Endothelial cell (in vitro differentiated cells): ENCODE measurements at regions not wholly inside any gene's neighbourhood (a gene's known extent, or its start where the extent isn't known, plus 50 kb on each side); places are given as distances from the start of the nearest gene placed in this dataset.

ENCODE experiments used
- DNase-seq: peaks from one replicate; pipeline ENCODE4 v3.0.0; 2021; ENCODE audit warnings: low spot score
- H3K27ac Mint-ChIP-seq: one replicate; pipeline ENCODE4 v1.8.0; 2021; ENCODE audit warnings: mixed read lengths, inconsistent platforms; ENCODE audit not compliant: unreplicated experiment
- H3K27me3 Mint-ChIP-seq: one replicate; pipeline ENCODE4 v1.8.0; 2021; ENCODE audit warnings: mild to moderate bottlenecking, moderate library complexity, mixed read lengths, inconsistent platforms; ENCODE audit not compliant: unreplicated experiment
- H3K36me3 Mint-ChIP-seq: one replicate; pipeline ENCODE4 v1.8.0; 2021; ENCODE audit warnings: mild to moderate bottlenecking, low read depth, mixed read lengths, inconsistent platforms; ENCODE audit not compliant: unreplicated experiment
- H3K4me1 Mint-ChIP-seq: one replicate; pipeline ENCODE4 v1.8.0; 2021; ENCODE audit warnings: mild to moderate bottlenecking, mixed read lengths, inconsistent platforms; ENCODE audit not compliant: unreplicated experiment
- H3K4me3 Mint-ChIP-seq: one replicate; pipeline ENCODE4 v1.8.0; 2021; ENCODE audit warnings: mild to moderate bottlenecking, mixed read lengths, inconsistent platforms; ENCODE audit not compliant: unreplicated experiment
- H3K9me3 Mint-ChIP-seq: one replicate; pipeline ENCODE4 v1.8.0; 2021; ENCODE audit warnings: mixed read lengths, inconsistent platforms; ENCODE audit not compliant: unreplicated experiment
- TF ChIP-seq, protein P1 (sequence below): fragments of 200-600 bp; sonication (generic); IDR thresholded peaks from one replicate; pipeline ENCODE4 v1.5.0; 2021; ENCODE audit warnings: antibody characterized with exemption; ENCODE audit not compliant: unreplicated experiment

GRCh38 chr9:126230692-126231091 lies 95.9 kb upstream of the MVB12B start:
- peaks cover 3% of the 10 kb centered on the region for H3K4me1 Mint-ChIP-seq
- peaks cover 10% of the 10 kb centered on the region for H3K27me3 Mint-ChIP-seq
- no peak overlapping the region for H3K27ac Mint-ChIP-seq
- H3K36me3 Mint-ChIP-seq = peaks cover 4% of the 10 kb centered on the region
- H3K4me3 Mint-ChIP-seq = no peak overlapping the region
- H3K9me3 Mint-ChIP-seq = no peaks in the 10 kb centered on the region
- TF ChIP-seq, protein P1, sequence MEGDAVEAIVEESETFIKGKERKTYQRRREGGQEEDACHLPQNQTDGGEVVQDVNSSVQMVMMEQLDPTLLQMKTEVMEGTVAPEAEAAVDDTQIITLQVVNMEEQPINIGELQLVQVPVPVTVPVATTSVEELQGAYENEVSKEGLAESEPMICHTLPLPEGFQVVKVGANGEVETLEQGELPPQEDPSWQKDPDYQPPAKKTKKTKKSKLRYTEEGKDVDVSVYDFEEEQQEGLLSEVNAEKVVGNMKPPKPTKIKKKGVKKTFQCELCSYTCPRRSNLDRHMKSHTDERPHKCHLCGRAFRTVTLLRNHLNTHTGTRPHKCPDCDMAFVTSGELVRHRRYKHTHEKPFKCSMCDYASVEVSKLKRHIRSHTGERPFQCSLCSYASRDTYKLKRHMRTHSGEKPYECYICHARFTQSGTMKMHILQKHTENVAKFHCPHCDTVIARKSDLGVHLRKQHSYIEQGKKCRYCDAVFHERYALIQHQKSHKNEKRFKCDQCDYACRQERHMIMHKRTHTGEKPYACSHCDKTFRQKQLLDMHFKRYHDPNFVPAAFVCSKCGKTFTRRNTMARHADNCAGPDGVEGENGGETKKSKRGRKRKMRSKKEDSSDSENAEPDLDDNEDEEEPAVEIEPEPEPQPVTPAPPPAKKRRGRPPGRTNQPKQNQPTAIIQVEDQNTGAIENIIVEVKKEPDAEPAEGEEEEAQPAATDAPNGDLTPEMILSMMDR = no peak
- no peak for DNase-seq

GRCh38 chr9:126232461-126232860 lies 94.2 kb upstream of the MVB12B start:
- Mint-ChIP-seq H3K4me3 (no peak overlapping the region), H3K27me3 (peaks cover 6% of the 10 kb centered on the region), H3K36me3 (peaks cover 4% of the 10 kb centered on the region), H3K9me3 (no peaks in the 10 kb centered on the region), H3K4me1 (no peaks in the 10 kb centered on the region), H3K27ac (no peak overlapping the region)
- DNase-seq = no peak
- TF ChIP-seq, protein P1 = no peak

DNA sequence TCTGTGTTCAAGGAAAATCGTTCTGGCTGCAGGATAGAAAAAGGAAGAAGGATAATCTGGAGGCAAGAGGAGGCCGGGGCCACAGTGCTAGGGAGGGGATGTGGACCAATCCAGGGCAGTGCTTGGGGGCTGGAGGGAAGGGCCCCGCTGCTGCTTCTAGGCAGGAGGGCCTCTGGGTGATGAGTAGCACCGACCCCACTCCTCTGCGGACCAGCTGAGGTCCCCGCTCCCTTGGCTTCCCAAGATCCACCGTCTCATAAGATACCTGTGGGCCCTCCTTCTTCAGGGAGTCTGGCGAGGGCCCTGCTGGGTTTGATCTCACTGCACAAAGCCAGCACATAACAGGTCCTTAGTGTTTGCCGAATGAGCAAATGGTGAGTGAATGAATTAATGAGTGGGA lies 93.5 kb upstream of the MVB12B start:
- TF ChIP-seq, protein P1 = no peak
- Mint-ChIP-seq H3K9me3 (no peaks in the 10 kb centered on the region), H3K36me3 (peaks cover 4% of the 10 kb centered on the region), H3K27ac (no peak overlapping the region), H3K4me1 (no peaks in the 10 kb centered on the region), H3K27me3 (peaks cover 12% of the 10 kb centered on the region), H3K4me3 (no peak overlapping the region)
- DNase-seq = no peak

DNA sequence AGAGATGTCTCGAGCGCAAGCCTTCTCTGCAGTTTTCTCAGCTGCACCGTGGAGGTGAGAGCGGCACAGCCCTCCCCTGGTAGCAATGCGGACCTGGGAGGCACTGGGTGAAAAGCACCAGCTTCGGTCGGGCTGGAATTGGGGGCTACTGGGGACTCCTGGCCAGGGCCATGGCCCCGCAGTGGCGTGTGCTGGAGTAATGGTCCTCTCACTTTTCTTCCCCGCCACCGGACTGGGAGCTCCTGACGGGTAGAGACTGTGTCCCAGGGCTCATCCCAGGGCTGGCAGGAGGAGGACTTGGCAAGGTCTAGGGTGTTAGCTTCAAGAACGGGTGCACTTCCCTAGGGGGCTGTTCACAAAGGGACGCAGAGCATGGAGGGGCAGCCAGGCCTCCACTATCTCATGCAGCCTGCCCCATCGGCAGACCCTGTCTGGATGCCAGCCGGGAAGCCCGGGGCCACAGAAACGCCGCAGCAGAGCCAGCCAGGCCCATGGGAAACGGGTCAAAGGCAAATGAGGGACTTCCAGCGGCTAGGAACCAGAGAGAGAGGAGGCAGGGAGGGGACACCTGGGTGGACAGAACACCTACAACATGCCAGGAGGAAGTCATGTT lies 92.6 kb upstream of the MVB12B start:
- Mint-ChIP-seq H3K27me3 (peaks cover 15% of the 10 kb centered on the region), H3K36me3 (peaks cover 4% of the 10 kb centered on the region), H3K9me3 (no peaks in the 10 kb centered on the region), H3K27ac (no peak overlapping the region), H3K4me1 (no peaks in the 10 kb centered on the region), H3K4me3 (no peak overlapping the region)
- DNase-seq = no peak
- TF ChIP-seq, protein P1 = no peak

GRCh38 chr9:126234681-126235335 lies 91.8 kb upstream of the MVB12B start:
- Mint-ChIP-seq H3K27ac (no peak overlapping the region), H3K4me3 (no peak overlapping the region), H3K27me3 (peaks cover 11% of the 10 kb centered on the region)

More at GRCh38 chr9:126234681-126235335, 91.8 kb upstream of the MVB12B start:
- no peak for DNase-seq
- no peaks in the 10 kb centered on the region for H3K9me3 Mint-ChIP-seq
- no peaks in the 10 kb centered on the region for H3K36me3 Mint-ChIP-seq
- TF ChIP-seq, protein P1 = no peak
- no peaks in the 10 kb centered on the region for H3K4me1 Mint-ChIP-seq
